ENCODE measurements at regions not wholly inside any gene's neighbourhood (a gene's known extent, or its start where the extent isn't known, plus 50 kb on each side); places are given as distances from the start of the nearest gene placed in this dataset.

- Mint-ChIP-seq H3K9me3 (ENCODE audit: unreplicated experiment) (no peaks in the 10 kb centered on the region), H3K27me3 (ENCODE audit: unreplicated experiment) (no peaks in the 10 kb centered on the region), H3K27ac (ENCODE audit: unreplicated experiment) (no peak overlapping the region), H3K4me3 (ENCODE audit: unreplicated experiment) (no peak overlapping the region), H3K4me1 (ENCODE audit: unreplicated experiment) (peaks cover 44% of the 10 kb centered on the region), H3K36me3 (ENCODE audit: unreplicated experiment) (no peaks in the 10 kb centered on the region)
- no peak for TF ChIP-seq CTCF (IDR thresholded peaks at IDR 0.05)
- no peak for DNase-seq (ENCODE audit: extremely low spot score, unreplicated experiment)
Measured at GRCh38 chr1:218589487-218589886, 244.4 kb downstream of the TGFB2 start.

- H3K36me3 Mint-ChIP-seq (ENCODE audit: unreplicated experiment) = no peaks in the 10 kb centered on the region
- DNase-seq (ENCODE audit: extremely low spot score, unreplicated experiment) = no peak
- no peak for TF ChIP-seq CTCF (IDR thresholded peaks at IDR 0.05)
- no peaks in the 10 kb centered on the region for H3K9me3 Mint-ChIP-seq (ENCODE audit: unreplicated experiment)
- H3K4me3 Mint-ChIP-seq (ENCODE audit: unreplicated experiment) = no peak overlapping the region
- H3K27ac Mint-ChIP-seq (ENCODE audit: unreplicated experiment) = no peak overlapping the region
- no peaks in the 10 kb centered on the region for H3K27me3 Mint-ChIP-seq (ENCODE audit: unreplicated experiment)
- peaks cover 23% of the 10 kb centered on the region for H3K4me1 Mint-ChIP-seq (ENCODE audit: unreplicated experiment)
Measured at GRCh38 chr1:218591966-218592365, 246.8 kb downstream of the TGFB2 start.

GRCh38 chr1:218592688-218593087, 247.6 kb downstream of the TGFB2 start:
- Mint-ChIP-seq H3K36me3 (ENCODE audit: unreplicated experiment) (no peaks in the 10 kb centered on the region), H3K27me3 (ENCODE audit: unreplicated experiment) (no peaks in the 10 kb centered on the region), H3K4me1 (ENCODE audit: unreplicated experiment) (peaks cover 16% of the 10 kb centered on the region), H3K4me3 (ENCODE audit: unreplicated experiment) (no peak overlapping the region), H3K9me3 (ENCODE audit: unreplicated experiment) (no peaks in the 10 kb centered on the region), H3K27ac (ENCODE audit: unreplicated experiment) (no peak overlapping the region)
- no peak for DNase-seq (ENCODE audit: extremely low spot score, unreplicated experiment)
- no peak for TF ChIP-seq CTCF (IDR thresholded peaks at IDR 0.05)

- Mint-ChIP-seq H3K4me3 (ENCODE audit: unreplicated experiment) (no peak overlapping the region), H3K4me1 (ENCODE audit: unreplicated experiment) (peaks cover 6% of the 10 kb centered on the region), H3K9me3 (ENCODE audit: unreplicated experiment) (peaks cover 8% of the 10 kb centered on the region), H3K27ac (ENCODE audit: unreplicated experiment) (peak overlapping the region; percentile 62), H3K36me3 (ENCODE audit: unreplicated experiment) (no peaks in the 10 kb centered on the region), H3K27me3 (ENCODE audit: unreplicated experiment) (no peaks in the 10 kb centered on the region)
- TF ChIP-seq CTCF (IDR thresholded peaks at IDR 0.05) = no peak
- no peak for DNase-seq (ENCODE audit: extremely low spot score, unreplicated experiment)
Measured at GRCh38 chr1:218600968-218601367, 255.8 kb downstream of the TGFB2 start.

- Mint-ChIP-seq H3K4me1 (ENCODE audit: unreplicated experiment) (peaks cover 6% of the 10 kb centered on the region), H3K9me3 (ENCODE audit: unreplicated experiment) (peaks cover 21% of the 10 kb centered on the region), H3K4me3 (ENCODE audit: unreplicated experiment) (no peak overlapping the region), H3K27ac (ENCODE audit: unreplicated experiment) (no peak overlapping the region), H3K27me3 (ENCODE audit: unreplicated experiment) (no peaks in the 10 kb centered on the region), H3K36me3 (ENCODE audit: unreplicated experiment) (peaks cover 9% of the 10 kb centered on the region)
- no peak for DNase-seq (ENCODE audit: extremely low spot score, unreplicated experiment)
- TF ChIP-seq CTCF (IDR thresholded peaks at IDR 0.05) = no peak
Measured at GRCh38 chr1:218604217-218604616, 259.1 kb downstream of the TGFB2 start.

Measured in osteocyte (in vitro differentiated cells).